ENCODE measurements at regions not wholly inside any gene's neighbourhood (a gene's known extent, or its start where the extent isn't known, plus 50 kb on each side); places are given as distances from the start of the nearest gene placed in this dataset.

DNA sequence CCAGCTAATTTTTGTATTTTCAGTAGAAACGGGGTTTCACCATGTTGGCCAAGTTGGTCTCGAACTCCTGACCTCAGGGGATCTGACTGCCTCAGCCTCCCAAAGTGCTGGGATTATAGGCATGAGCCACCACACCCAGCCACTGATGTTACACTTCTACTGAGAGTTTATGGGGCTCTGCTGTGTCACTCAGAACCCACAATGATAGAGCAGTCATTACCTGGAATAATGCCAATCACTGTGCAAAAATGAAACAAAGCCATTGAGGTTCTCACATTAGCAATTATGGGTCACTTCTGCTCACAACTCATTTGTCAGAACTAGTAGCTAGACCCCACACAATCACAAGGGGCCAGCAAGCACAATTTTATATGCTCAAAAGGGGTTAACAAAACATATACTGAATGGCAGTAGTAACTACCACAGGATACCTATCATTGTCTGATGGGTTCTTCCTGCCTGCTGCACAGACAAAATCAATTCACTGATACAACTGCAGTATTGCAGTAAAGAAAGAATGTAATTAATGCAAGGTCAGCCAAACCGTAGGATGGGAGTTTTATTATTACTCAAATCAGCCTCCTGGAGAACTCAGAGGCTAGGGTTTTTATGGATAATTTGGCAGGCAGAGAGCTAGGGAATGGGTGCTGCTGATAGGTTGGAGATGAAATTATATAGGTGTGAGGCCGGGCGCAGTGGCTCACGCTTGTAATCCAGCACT lies 72.1 kb upstream of the TRIM24 start:
- ChIA-PET CTCF (interaction anchor here (1.7 kb wide), 1 partner anchor 351 kb away, joined by 5 read pairs; no protein-coding TSS in a partner anchor), POLR2A (no interaction called here)
- Histone ChIP-seq H3K36me3 (replicated peaks in 1 of 2; ENCODE audit: control insufficient read depth in 1 of 2, insufficient read depth in 2 of 2, low read length in 1 of 2) (no peaks in the 10 kb centered on the region), H3K79me2 (ENCODE audit: insufficient read depth) (no peaks in the 10 kb centered on the region; the same call in 1 of the 2 replicates), H3K4me3 (ENCODE audit: low read depth in 2 of 2, low read length in 1 of 2) (no peak overlapping the region), H2AFZ (ENCODE audit: low read depth) (no peak overlapping the region), H3K4me1 (ENCODE audit: control insufficient read depth in 1 of 2, insufficient read depth in 2 of 2, low read depth in 1 of 2, low read length in 1 of 2) (no peaks in the 10 kb centered on the region), H3K9ac (no peak overlapping the region), H4K20me1 (ENCODE audit: insufficient read depth) (no peaks in the 10 kb centered on the region), H3K27ac (ENCODE audit: low read depth in 2 of 2, low read length in 1 of 2) (no peak overlapping the region), H3K27me3 (ENCODE audit: insufficient read depth) (no peaks in the 10 kb centered on the region), H3F3A (replicated peaks; ENCODE audit: insufficient read depth) (no peaks in the 10 kb centered on the region), H3K4me2 (no peak overlapping the region), H3K9me3 (no peaks in the 10 kb centered on the region; the same call in 1 of the 2 replicates), H3K9me2 (no peaks in the 10 kb centered on the region)
- DNase-seq = no peak
- TF ChIP-seq EP300 (IDR thresholded peaks at IDR 0.05; ENCODE audit: borderline replicate concordance in 1 of 2, low read depth in 1 of 2, low read length in 1 of 2) (no peak), TCF12 (IDR thresholded peaks at IDR 0.05) (no peak), RCOR1 (IDR thresholded peaks at IDR 0.05; ENCODE audit: low read length) (no peak), YY1 (IDR thresholded peaks at IDR 0.05; ENCODE audit: low read depth) (no peak), TEAD4 (IDR thresholded peaks at IDR 0.05; ENCODE audit: borderline replicate concordance, insufficient read depth) (no peak), FOXM1 (IDR thresholded peaks at IDR 0.05; ENCODE audit: low read depth) (no peak), RAD21 (IDR thresholded peaks at IDR 0.05; ENCODE audit: low read length) (no peak), JUND (IDR thresholded peaks at IDR 0.05) (no peak)
- TF ChIP-seq, protein P1, sequence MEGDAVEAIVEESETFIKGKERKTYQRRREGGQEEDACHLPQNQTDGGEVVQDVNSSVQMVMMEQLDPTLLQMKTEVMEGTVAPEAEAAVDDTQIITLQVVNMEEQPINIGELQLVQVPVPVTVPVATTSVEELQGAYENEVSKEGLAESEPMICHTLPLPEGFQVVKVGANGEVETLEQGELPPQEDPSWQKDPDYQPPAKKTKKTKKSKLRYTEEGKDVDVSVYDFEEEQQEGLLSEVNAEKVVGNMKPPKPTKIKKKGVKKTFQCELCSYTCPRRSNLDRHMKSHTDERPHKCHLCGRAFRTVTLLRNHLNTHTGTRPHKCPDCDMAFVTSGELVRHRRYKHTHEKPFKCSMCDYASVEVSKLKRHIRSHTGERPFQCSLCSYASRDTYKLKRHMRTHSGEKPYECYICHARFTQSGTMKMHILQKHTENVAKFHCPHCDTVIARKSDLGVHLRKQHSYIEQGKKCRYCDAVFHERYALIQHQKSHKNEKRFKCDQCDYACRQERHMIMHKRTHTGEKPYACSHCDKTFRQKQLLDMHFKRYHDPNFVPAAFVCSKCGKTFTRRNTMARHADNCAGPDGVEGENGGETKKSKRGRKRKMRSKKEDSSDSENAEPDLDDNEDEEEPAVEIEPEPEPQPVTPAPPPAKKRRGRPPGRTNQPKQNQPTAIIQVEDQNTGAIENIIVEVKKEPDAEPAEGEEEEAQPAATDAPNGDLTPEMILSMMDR (IDR thresholded peaks at IDR 0.05) = no peak
- TF ChIP-seq, protein P2, sequence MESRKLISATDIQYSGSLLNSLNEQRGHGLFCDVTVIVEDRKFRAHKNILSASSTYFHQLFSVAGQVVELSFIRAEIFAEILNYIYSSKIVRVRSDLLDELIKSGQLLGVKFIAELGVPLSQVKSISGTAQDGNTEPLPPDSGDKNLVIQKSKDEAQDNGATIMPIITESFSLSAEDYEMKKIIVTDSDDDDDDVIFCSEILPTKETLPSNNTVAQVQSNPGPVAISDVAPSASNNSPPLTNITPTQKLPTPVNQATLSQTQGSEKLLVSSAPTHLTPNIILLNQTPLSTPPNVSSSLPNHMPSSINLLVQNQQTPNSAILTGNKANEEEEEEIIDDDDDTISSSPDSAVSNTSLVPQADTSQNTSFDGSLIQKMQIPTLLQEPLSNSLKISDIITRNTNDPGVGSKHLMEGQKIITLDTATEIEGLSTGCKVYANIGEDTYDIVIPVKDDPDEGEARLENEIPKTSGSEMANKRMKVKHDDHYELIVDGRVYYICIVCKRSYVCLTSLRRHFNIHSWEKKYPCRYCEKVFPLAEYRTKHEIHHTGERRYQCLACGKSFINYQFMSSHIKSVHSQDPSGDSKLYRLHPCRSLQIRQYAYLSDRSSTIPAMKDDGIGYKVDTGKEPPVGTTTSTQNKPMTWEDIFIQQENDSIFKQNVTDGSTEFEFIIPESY (IDR thresholded peaks at IDR 0.05; ENCODE audit: borderline replicate concordance, low read depth) = no peak
- TF ChIP-seq, protein P3, sequence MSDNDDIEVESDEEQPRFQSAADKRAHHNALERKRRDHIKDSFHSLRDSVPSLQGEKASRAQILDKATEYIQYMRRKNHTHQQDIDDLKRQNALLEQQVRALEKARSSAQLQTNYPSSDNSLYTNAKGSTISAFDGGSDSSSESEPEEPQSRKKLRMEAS (IDR thresholded peaks at IDR 0.05; ENCODE audit: low read depth) = no peak
- 56% methylated on average over 6 of the region's 6 CpGs for WGBS (ENCODE audit: low lambda C conversion rate)

DNA sequence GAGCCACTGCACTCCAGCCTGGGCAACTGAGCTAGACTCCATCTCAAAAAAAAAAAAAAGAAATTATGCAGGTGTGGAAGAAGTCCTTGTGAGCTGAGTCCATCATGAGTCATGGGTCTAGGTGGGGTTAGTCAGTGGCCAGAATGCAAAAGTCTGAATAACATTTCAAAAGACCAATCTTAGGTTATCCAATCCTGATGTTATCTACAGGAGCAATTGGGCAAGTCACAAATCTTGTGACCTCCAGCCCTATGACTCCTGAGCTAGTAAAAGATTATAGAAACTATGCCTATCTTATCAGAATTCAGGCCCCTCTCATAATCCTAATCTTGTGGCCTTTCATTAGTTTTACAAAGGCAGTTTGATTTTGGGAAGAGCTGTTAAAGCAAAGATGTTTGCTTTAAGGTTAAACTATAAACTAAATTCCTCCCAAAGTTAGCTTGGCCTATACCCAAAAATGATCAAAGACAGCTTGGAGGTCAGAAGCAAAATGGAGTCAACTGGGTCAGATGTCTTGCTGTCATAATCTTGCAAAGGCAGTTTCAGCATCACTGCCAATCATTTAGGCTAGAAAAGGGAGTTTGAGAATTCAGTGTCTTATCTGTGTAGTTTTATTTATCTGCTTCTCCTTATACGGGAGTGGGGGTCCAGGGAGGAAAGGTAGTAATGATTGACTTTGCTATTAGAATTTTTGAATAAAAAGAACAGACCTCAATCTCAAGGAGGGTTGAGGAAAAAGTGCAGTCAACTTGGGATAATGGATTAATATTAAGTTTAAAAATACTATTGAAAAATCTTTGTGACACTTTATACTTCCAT lies 71.2 kb upstream of the TRIM24 start:
- TF ChIP-seq RXRA (IDR thresholded peaks at IDR 0.05; ENCODE audit: borderline replicate concordance, low read depth) (no peak), RCOR1 (IDR thresholded peaks at IDR 0.05; ENCODE audit: low read length) (no peak), GABPA (IDR thresholded peaks at IDR 0.05; ENCODE audit: low read depth) (no peak), TEAD4 (IDR thresholded peaks at IDR 0.05; ENCODE audit: borderline replicate concordance, insufficient read depth) (no peak), POLR2AphosphoS5 (IDR thresholded peaks at IDR 0.05; ENCODE audit: low read depth, low read length) (no peak), NRF1 (IDR thresholded peaks at IDR 0.05; ENCODE audit: low read depth, low read length) (no peak), FOXJ3 (CRISPR knock-in tag; IDR thresholded peaks at IDR 0.05) (no peak), TAF1 (IDR thresholded peaks at IDR 0.05; ENCODE audit: borderline replicate concordance, low read depth, low read length) (no peak), CHD2 (IDR thresholded peaks at IDR 0.05; ENCODE audit: low read length, partially characterized antibody) (no peak), EP300 (IDR thresholded peaks at IDR 0.05; ENCODE audit: borderline replicate concordance in 1 of 2, low read depth in 1 of 2, low read length in 1 of 2) (no peak), RAD21 (IDR thresholded peaks at IDR 0.05; ENCODE audit: low read length) (no peak)
- TF ChIP-seq, protein P3 (IDR thresholded peaks at IDR 0.05; ENCODE audit: low read depth) = no peak
- TF ChIP-seq, protein P4, sequence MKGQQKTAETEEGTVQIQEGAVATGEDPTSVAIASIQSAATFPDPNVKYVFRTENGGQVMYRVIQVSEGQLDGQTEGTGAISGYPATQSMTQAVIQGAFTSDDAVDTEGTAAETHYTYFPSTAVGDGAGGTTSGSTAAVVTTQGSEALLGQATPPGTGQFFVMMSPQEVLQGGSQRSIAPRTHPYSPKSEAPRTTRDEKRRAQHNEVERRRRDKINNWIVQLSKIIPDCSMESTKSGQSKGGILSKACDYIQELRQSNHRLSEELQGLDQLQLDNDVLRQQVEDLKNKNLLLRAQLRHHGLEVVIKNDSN (IDR thresholded peaks at IDR 0.05; ENCODE audit: borderline replicate concordance, low read depth) = no peak
- WGBS (ENCODE audit: low lambda C conversion rate) = 0% methylated on average over 1 of the region's 1 CpG
- CTCF ChIA-PET = no interaction called here

More for the DNA sequence above, 71.2 kb upstream of the TRIM24 start:
- no peaks in the 10 kb centered on the region; the same call in 1 of the 2 replicates for H3K79me2 ChIP-seq (ENCODE audit: insufficient read depth)
- H3F3A ChIP-seq (replicated peaks; ENCODE audit: insufficient read depth) = no peaks in the 10 kb centered on the region
- no peaks in the 10 kb centered on the region for H3K9me2 ChIP-seq
- no peak overlapping the region for H3K27ac ChIP-seq (ENCODE audit: low read depth in 2 of 2, low read length in 1 of 2)
- no peaks in the 10 kb centered on the region; the same call in 1 of the 2 replicates for H3K9me3 ChIP-seq
- H3K4me2 ChIP-seq = no peak overlapping the region
- H3K36me3 ChIP-seq (replicated peaks in 1 of 2; ENCODE audit: control insufficient read depth in 1 of 2, insufficient read depth in 2 of 2, low read length in 1 of 2) = no peaks in the 10 kb centered on the region
- H3K9ac ChIP-seq = no peak overlapping the region
- H4K20me1 ChIP-seq (ENCODE audit: insufficient read depth) = no peaks in the 10 kb centered on the region
- POLR2A ChIA-PET = no interaction called here
- no peak overlapping the region for H2AFZ ChIP-seq (ENCODE audit: low read depth)
- DNase-seq = no peak
- no peaks in the 10 kb centered on the region for H3K27me3 ChIP-seq (ENCODE audit: insufficient read depth)
- no peak overlapping the region for H3K4me3 ChIP-seq (ENCODE audit: low read depth in 2 of 2, low read length in 1 of 2)
- H3K4me1 ChIP-seq (ENCODE audit: control insufficient read depth in 1 of 2, insufficient read depth in 2 of 2, low read depth in 1 of 2, low read length in 1 of 2) = no peaks in the 10 kb centered on the region

Measured in SK-N-SH (cell line).